GM23338 (cell line): ENCODE measurements at regions not wholly inside any gene's neighbourhood (a gene's known extent, or its start where the extent isn't known, plus 50 kb on each side); places are given as distances from the start of the nearest gene placed in this dataset.

Experiments
- ATAC-seq: fragments of 200-7000 bp; cut with Tn5 transposase; 3 replicates; pipeline ENCODE4 v1.9.1; 2020
- DNase-seq: peaks from one replicate; pipeline ENCODE4 v3.0.0-alpha.2; 2015; ENCODE audit warnings: low spot score
- H2AFZ ChIP-seq: fragments of 200-600 bp; sonication (generic); 2 replicates; pipeline ENCODE4 v1.8.0; 2016; ENCODE audit warnings: antibody characterized with exemption, mild to moderate bottlenecking, moderate library complexity
- H3F3A ChIP-seq: fragments of 200-600 bp; sonication (generic); replicated peaks from 2 replicates; pipeline ENCODE4 v1.8.0; 2017; ENCODE audit warnings: antibody characterized with exemption, mixed run types, low read depth
- H3K27ac ChIP-seq: fragments of 200-600 bp; sonication (generic); 2 replicates; pipeline ENCODE4 v1.6.1; 2016; ENCODE audit warnings: low read depth
- H3K27me3 ChIP-seq: fragments of 200-600 bp; sonication (generic); 2 replicates; pipeline ENCODE4 v1.8.0; 2016; ENCODE audit warnings: mild to moderate bottlenecking, mixed run types, moderate library complexity; ENCODE audit not compliant: insufficient read depth
- H3K36me3 ChIP-seq: fragments of 200-600 bp; sonication (generic); 2 replicates; pipeline ENCODE4 v1.8.0; 2016; ENCODE audit warnings: mild to moderate bottlenecking; ENCODE audit not compliant: insufficient read depth
- H3K4me1 ChIP-seq: fragments of 200-600 bp; sonication (generic); 2 replicates; pipeline ENCODE4 v1.8.0; 2016; ENCODE audit warnings: mild to moderate bottlenecking, moderate library complexity; ENCODE audit not compliant: insufficient read depth
- H3K4me2 ChIP-seq: fragments of 200-600 bp; sonication (generic); 2 replicates; pipeline ENCODE4 v1.7.1; 2017; ENCODE audit warnings: mixed run types
- H3K4me3 ChIP-seq: fragments of 200-600 bp; sonication (generic); 2 replicates; pipeline ENCODE4 v1.6.1; 2016; ENCODE audit warnings: mixed run types
- H3K79me2 ChIP-seq: fragments of 200-600 bp; sonication (generic); replicated peaks from 2 replicates; pipeline ENCODE4 v1.8.0; 2017; ENCODE audit warnings: mild to moderate bottlenecking; ENCODE audit not compliant: insufficient read depth
- H3K9me2 ChIP-seq: fragments of 200-600 bp; sonication (generic); 2 replicates; pipeline ENCODE4 v1.8.0; 2017; ENCODE audit not compliant: insufficient read depth
- H4K20me1 ChIP-seq: fragments of 200-600 bp; sonication (generic); replicated peaks from 2 replicates; pipeline ENCODE4 v1.8.0; 2017; ENCODE audit warnings: mild to moderate bottlenecking; ENCODE audit not compliant: insufficient read depth
- H3K27ac Mint-ChIP-seq: 2 replicates; pipeline ENCODE4 v1.8.0; 2020; ENCODE audit warnings: inconsistent platforms, mild to moderate bottlenecking, moderate library complexity, mixed read lengths
- H3K27me3 Mint-ChIP-seq: 3 replicates; pipeline ENCODE4 v1.8.0; 2022; ENCODE audit warnings: low read depth, mild to moderate bottlenecking, moderate library complexity, mixed read lengths, inconsistent platforms; ENCODE audit not compliant: insufficient read depth, poor library complexity
- H3K36me3 Mint-ChIP-seq: 3 replicates; pipeline ENCODE4 v1.8.0; 2021; ENCODE audit warnings: low read depth, mild to moderate bottlenecking, inconsistent platforms, moderate library complexity, mixed read lengths
- H3K4me1 Mint-ChIP-seq: 3 replicates; pipeline ENCODE4 v1.8.0; 2020; ENCODE audit warnings: mild to moderate bottlenecking, inconsistent platforms, mixed read lengths
- H3K4me3 Mint-ChIP-seq: 3 replicates; pipeline ENCODE4 v1.8.0; 2021; ENCODE audit warnings: moderate library complexity, mild to moderate bottlenecking, inconsistent platforms, mixed read lengths
- H3K9me3 Mint-ChIP-seq: 3 replicates; pipeline ENCODE4 v1.8.0; 2020; ENCODE audit warnings: moderate library complexity, mild to moderate bottlenecking, inconsistent platforms, mixed read lengths
- STAT1 ChIP-seq: IDR thresholded peaks from one replicate; pipeline ENCODE4 v1.6.1; 2016; ENCODE audit warnings: antibody characterized with exemption; ENCODE audit not compliant: unreplicated experiment
- TF ChIP-seq, protein P1 (sequence below): fragments of 250-450 bp; sonication (Bioruptor Pico); IDR thresholded peaks from 2 replicates; pipeline ENCODE4 v1.5.0; 2020; ENCODE audit warnings: mild to moderate bottlenecking, moderate library complexity

GRCh38 chr1:96333522-96334235 is 387.9 kb upstream of the PTBP2 start:
- H3K79me2 ChIP-seq, result no peaks in the 10 kb centered on the region
- Mint-ChIP-seq H3K4me3 (no peak overlapping the region), H3K36me3 (no peaks in the 10 kb centered on the region), H3K27ac (no peak overlapping the region), H3K27me3 (no peaks in the 10 kb centered on the region), H3K9me3 (peaks cover 4% of the 10 kb centered on the region; the same call in 1 of the 3 replicates), H3K4me1 (no peaks in the 10 kb centered on the region)
- no peak overlapping the region for H2AFZ ChIP-seq
- no peaks in the 10 kb centered on the region for H3K27me3 ChIP-seq
- H4K20me1 ChIP-seq, result no peaks in the 10 kb centered on the region
- ATAC-seq, result no peak
- no peaks in the 10 kb centered on the region for H3K9me2 ChIP-seq
- no peak overlapping the region for H3K4me2 ChIP-seq
- no peak overlapping the region for H3K27ac ChIP-seq
- H3K4me1 ChIP-seq, result no peaks in the 10 kb centered on the region
- DNase-seq, result no peak
- no peaks in the 10 kb centered on the region for H3F3A ChIP-seq
- TF ChIP-seq, protein P1, sequence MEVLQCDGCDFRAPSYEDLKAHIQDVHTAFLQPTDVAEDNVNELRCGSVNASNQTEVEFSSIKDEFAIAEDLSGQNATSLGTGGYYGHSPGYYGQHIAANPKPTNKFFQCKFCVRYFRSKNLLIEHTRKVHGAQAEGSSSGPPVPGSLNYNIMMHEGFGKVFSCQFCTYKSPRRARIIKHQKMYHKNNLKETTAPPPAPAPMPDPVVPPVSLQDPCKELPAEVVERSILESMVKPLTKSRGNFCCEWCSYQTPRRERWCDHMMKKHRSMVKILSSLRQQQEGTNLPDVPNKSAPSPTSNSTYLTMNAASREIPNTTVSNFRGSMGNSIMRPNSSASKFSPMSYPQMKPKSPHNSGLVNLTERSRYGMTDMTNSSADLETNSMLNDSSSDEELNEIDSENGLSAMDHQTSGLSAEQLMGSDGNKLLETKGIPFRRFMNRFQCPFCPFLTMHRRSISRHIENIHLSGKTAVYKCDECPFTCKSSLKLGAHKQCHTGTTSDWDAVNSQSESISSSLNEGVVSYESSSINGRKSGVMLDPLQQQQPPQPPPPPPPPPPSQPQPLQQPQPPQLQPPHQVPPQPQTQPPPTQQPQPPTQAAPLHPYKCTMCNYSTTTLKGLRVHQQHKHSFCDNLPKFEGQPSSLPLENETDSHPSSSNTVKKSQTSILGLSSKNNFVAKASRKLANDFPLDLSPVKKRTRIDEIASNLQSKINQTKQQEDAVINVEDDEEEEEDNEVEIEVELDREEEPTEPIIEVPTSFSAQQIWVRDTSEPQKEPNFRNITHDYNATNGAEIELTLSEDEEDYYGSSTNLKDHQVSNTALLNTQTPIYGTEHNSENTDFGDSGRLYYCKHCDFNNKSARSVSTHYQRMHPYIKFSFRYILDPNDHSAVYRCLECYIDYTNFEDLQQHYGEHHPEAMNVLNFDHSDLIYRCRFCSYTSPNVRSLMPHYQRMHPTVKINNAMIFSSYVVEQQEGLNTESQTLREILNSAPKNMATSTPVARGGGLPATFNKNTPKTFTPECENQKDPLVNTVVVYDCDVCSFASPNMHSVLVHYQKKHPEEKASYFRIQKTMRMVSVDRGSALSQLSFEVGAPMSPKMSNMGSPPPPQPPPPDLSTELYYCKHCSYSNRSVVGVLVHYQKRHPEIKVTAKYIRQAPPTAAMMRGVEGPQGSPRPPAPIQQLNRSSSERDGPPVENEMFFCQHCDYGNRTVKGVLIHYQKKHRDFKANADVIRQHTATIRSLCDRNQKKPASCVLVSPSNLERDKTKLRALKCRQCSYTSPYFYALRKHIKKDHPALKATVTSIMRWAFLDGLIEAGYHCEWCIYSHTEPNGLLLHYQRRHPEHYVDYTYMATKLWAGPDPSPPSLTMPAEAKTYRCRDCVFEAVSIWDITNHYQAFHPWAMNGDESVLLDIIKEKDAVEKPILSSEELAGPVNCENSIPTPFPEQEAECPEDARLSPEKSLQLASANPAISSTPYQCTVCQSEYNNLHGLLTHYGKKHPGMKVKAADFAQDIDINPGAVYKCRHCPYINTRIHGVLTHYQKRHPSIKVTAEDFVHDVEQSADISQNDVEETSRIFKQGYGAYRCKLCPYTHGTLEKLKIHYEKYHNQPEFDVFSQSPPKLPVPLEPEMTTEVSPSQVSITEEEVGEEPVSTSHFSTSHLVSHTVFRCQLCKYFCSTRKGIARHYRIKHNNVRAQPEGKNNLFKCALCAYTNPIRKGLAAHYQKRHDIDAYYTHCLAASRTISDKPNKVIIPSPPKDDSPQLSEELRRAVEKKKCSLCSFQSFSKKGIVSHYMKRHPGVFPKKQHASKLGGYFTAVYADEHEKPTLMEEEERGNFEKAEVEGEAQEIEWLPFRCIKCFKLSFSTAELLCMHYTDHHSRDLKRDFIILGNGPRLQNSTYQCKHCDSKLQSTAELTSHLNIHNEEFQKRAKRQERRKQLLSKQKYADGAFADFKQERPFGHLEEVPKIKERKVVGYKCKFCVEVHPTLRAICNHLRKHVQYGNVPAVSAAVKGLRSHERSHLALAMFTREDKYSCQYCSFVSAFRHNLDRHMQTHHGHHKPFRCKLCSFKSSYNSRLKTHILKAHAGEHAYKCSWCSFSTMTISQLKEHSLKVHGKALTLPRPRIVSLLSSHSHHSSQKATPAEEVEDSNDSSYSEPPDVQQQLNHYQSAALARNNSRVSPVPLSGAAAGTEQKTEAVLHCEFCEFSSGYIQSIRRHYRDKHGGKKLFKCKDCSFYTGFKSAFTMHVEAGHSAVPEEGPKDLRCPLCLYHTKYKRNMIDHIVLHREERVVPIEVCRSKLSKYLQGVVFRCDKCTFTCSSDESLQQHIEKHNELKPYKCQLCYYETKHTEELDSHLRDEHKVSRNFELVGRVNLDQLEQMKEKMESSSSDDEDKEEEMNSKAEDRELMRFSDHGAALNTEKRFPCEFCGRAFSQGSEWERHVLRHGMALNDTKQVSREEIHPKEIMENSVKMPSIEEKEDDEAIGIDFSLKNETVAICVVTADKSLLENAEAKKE (CRISPR knock-in tag), result no peak
- no peaks in the 10 kb centered on the region for H3K36me3 ChIP-seq
- no peak overlapping the region for H3K4me3 ChIP-seq

DNA sequence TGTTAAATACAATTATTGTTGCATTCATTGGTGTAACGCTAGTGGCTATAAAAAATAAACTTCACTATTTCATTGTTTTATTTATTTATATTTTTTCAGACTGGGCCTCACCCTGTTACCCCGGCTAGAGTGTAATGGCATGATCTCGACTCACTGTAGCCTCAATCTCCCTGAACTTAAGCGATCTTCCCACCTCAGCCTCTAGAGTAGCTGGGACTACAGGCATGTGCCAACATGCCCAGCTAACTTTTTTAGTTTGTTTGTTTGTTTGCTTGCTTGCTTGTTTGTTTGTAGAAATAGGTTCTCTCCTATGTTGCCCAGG is 387.4 kb upstream of the PTBP2 start:
- no peak overlapping the region for H3K4me3 ChIP-seq
- no peak overlapping the region for H3K27ac Mint-ChIP-seq

More for the DNA sequence above, 387.4 kb upstream of the PTBP2 start:
- peaks cover 4% of the 10 kb centered on the region; the same call in 1 of the 3 replicates for H3K9me3 Mint-ChIP-seq
- no peak overlapping the region for H3K27ac ChIP-seq
- H2AFZ ChIP-seq, result no peak overlapping the region
- H4K20me1 ChIP-seq, result no peaks in the 10 kb centered on the region
- no peaks in the 10 kb centered on the region for H3K36me3 ChIP-seq
- H3F3A ChIP-seq, result no peaks in the 10 kb centered on the region
- no peaks in the 10 kb centered on the region for H3K79me2 ChIP-seq
- no peaks in the 10 kb centered on the region for H3K4me1 ChIP-seq
- no peaks in the 10 kb centered on the region for H3K27me3 ChIP-seq
- TF ChIP-seq STAT1, result no peak
- DNase-seq (no peak), ATAC-seq (no peak)
- no peaks in the 10 kb centered on the region for H3K9me2 ChIP-seq
- no peaks in the 10 kb centered on the region for H3K36me3 Mint-ChIP-seq
- H3K27me3 Mint-ChIP-seq, result no peaks in the 10 kb centered on the region
- no peak overlapping the region for H3K4me3 Mint-ChIP-seq
- no peaks in the 10 kb centered on the region for H3K4me1 Mint-ChIP-seq
- H3K4me2 ChIP-seq, result no peak overlapping the region
